HEK293T (cell line): ENCODE measurements at regions not wholly inside any gene's neighbourhood (a gene's known extent, or its start where the extent isn't known, plus 50 kb on each side); places are given as distances from the start of the nearest gene placed in this dataset.

Experiments used
- CTCF ChIA-PET: fragments of 350-600 bp; formaldehyde crosslinking; extraction: SDS; loops from one replicate; lab custom pipeline; 2021; ENCODE audit warnings: antibody characterized with exemption, inconsistent platforms; lab: Yijun Ruan, JAX
- POLR2A ChIA-PET: fragments of 350-600 bp; formaldehyde crosslinking; extraction: SDS; loops from one replicate; lab custom pipeline; 2020; ENCODE audit warnings: antibody characterized with exemption, inconsistent platforms; lab: Yijun Ruan, JAX
- DNase-seq: peaks from one replicate; pipeline ENCODE4 v3.0.0; 2012; ENCODE audit warnings: mixed read lengths; ENCODE audit errors: extremely low spot score
- ARNT ChIP-seq: fragments of 450-650 bp; IDR thresholded peaks from 2 replicates; pipeline ENCODE4 v1.6.1; 2017; ENCODE audit warnings: mild to moderate bottlenecking
- BHLHE40 ChIP-seq: fragments of 450-650 bp; IDR thresholded peaks from 2 replicates; pipeline ENCODE4 v1.6.1; 2016; ENCODE audit warnings: mild to moderate bottlenecking, moderate library complexity, borderline replicate concordance
- CTBP1 ChIP-seq: fragments of 450-650 bp; IDR thresholded peaks from 2 replicates; pipeline ENCODE4 v1.6.1; 2016; ENCODE audit warnings: borderline replicate concordance
- ELF4 ChIP-seq: fragments of 450-650 bp; IDR thresholded peaks from 2 replicates; pipeline ENCODE4 v1.6.1; 2017; ENCODE audit warnings: antibody characterized with exemption
- FOXA1 ChIP-seq: fragments of 450-650 bp; IDR thresholded peaks from 2 replicates; pipeline ENCODE4 v1.6.1; 2016; ENCODE audit warnings: mild to moderate bottlenecking
- FOXK2 ChIP-seq: fragments of 450-650 bp; IDR thresholded peaks from 2 replicates; pipeline ENCODE4 v1.6.1; 2016; ENCODE audit warnings: mild to moderate bottlenecking
- FOXM1 ChIP-seq: fragments of 450-650 bp; IDR thresholded peaks from 2 replicates; pipeline ENCODE4 v1.6.1; 2017; ENCODE audit warnings: mild to moderate bottlenecking, borderline replicate concordance
- HDGF ChIP-seq: fragments of 450-650 bp; IDR thresholded peaks from 2 replicates; pipeline ENCODE4 v1.6.1; 2017; ENCODE audit warnings: antibody characterized with exemption, borderline replicate concordance
- L3MBTL2 ChIP-seq: fragments of 450-650 bp; conservative IDR thresholded peaks from 2 replicates; pipeline ENCODE4 v1.6.1; 2016; ENCODE audit warnings: mild to moderate bottlenecking
- LEF1 ChIP-seq: fragments of 450-650 bp; IDR thresholded peaks from 2 replicates; pipeline ENCODE4 v1.6.1; 2017; ENCODE audit warnings: mild to moderate bottlenecking, borderline replicate concordance
- NFRKB ChIP-seq: fragments of 450-650 bp; IDR thresholded peaks from 2 replicates; pipeline ENCODE4 v1.6.1; 2016; ENCODE audit warnings: mild to moderate bottlenecking, moderate library complexity
- PKNOX1 ChIP-seq: fragments of 450-650 bp; IDR thresholded peaks from 2 replicates; pipeline ENCODE4 v1.6.1; 2016
- SP1 ChIP-seq: fragments of 450-650 bp; IDR thresholded peaks from 2 replicates; pipeline ENCODE4 v1.6.1; 2017
- SUZ12 ChIP-seq: fragments of 450-650 bp; IDR thresholded peaks from 2 replicates; pipeline ENCODE4 v1.6.1; 2016; ENCODE audit warnings: mild to moderate bottlenecking
- TARDBP ChIP-seq: fragments of 450-650 bp; IDR thresholded peaks from 2 replicates; pipeline ENCODE4 v1.6.1; 2016
- ZNF384 ChIP-seq: fragments of 450-650 bp; IDR thresholded peaks from 2 replicates; pipeline ENCODE4 v1.6.1; 2016

- ChIA-PET POLR2A (no interaction called here), CTCF (no interaction called here)
- TF ChIP-seq NFRKB (no peak), FOXA1 (no peak), TARDBP (no peak), FOXK2 (no peak), L3MBTL2 (no peak), ELF4 (no peak)
- no peak for DNase-seq
Observed at GRCh38 chr17:77291591-77292386, 151.0 kb downstream of the SEC14L1 start.

GRCh38 chr17:77294761-77295160 lies 154.0 kb downstream of the SEC14L1 start:
- no peak for TF ChIP-seq NFRKB
- TF ChIP-seq FOXM1, result no peak
- no peak for TF ChIP-seq PKNOX1
- no peak for TF ChIP-seq ELF4
- TF ChIP-seq FOXA1, result no peak
- TF ChIP-seq HDGF, result no peak
- no peak for TF ChIP-seq FOXK2
- TF ChIP-seq BHLHE40, result no peak
- no peak for TF ChIP-seq L3MBTL2
- TF ChIP-seq SP1, result no peak
- TF ChIP-seq TARDBP, result no peak
- TF ChIP-seq SUZ12, result no peak
- TF ChIP-seq LEF1, result no peak
- no peak for TF ChIP-seq ARNT
- CTCF ChIA-PET, result no interaction called here
- DNase-seq, result no peak
- POLR2A ChIA-PET, result no interaction called here

GRCh38 chr17:77295241-77295853 lies 154.6 kb downstream of the SEC14L1 start:
- POLR2A ChIA-PET, result no interaction called here
- TF ChIP-seq ARNT (no peak), NFRKB (no peak), FOXK2 (no peak), LEF1 (no peak), FOXA1 (no peak), ELF4 (no peak), SP1 (no peak), L3MBTL2 (no peak), HDGF (no peak), FOXM1 (no peak), PKNOX1 (no peak), TARDBP (no peak), ZNF384 (no peak), SUZ12 (no peak), BHLHE40 (no peak), CTBP1 (no peak)
- DNase-seq, result no peak
- CTCF ChIA-PET, result no interaction called here

GRCh38 chr17:77296769-77297409 lies 156.1 kb downstream of the SEC14L1 start:
- TF ChIP-seq SUZ12 (no peak), FOXM1 (no peak), CTBP1 (no peak), BHLHE40 (no peak), NFRKB (no peak), ZNF384 (no peak), FOXA1 (no peak), PKNOX1 (no peak), SP1 (no peak), LEF1 (no peak), ARNT (no peak), TARDBP (no peak), ELF4 (no peak), FOXK2 (no peak), L3MBTL2 (no peak), HDGF (no peak)
- CTCF ChIA-PET, result interaction anchor here (0.6 kb wide), 1 partner anchor 15 kb away, joined by 3 read pairs; no protein-coding TSS in a partner anchor
- POLR2A ChIA-PET, result interaction anchor here (1.0 kb wide), 1 partner anchor 8 kb away, joined by 4 read pairs; no protein-coding TSS in a partner anchor
- DNase-seq, result no peak

- ChIA-PET CTCF (no interaction called here), POLR2A (interaction anchor here (1.0 kb wide), 1 partner anchor 9 kb away, joined by 4 read pairs; no protein-coding TSS in a partner anchor)
- no peak for DNase-seq
- no peak for TF ChIP-seq BHLHE40
- TF ChIP-seq ELF4, result no peak
- TF ChIP-seq HDGF, result no peak
- TF ChIP-seq LEF1, result no peak
- TF ChIP-seq NFRKB, result no peak
- no peak for TF ChIP-seq PKNOX1
- TF ChIP-seq TARDBP, result no peak
- TF ChIP-seq ARNT, result no peak
- no peak for TF ChIP-seq L3MBTL2
- no peak for TF ChIP-seq ZNF384
Observed at GRCh38 chr17:77297693-77298666, 157.2 kb downstream of the SEC14L1 start.
